GM12892 (cell line): ENCODE measurements at regions not wholly inside any gene's neighbourhood (a gene's known extent, or its start where the extent isn't known, plus 50 kb on each side); places are given as distances from the start of the nearest gene placed in this dataset.

ENCODE experiments used
- DNase-seq: peaks from one replicate; pipeline ENCODE4 v3.0.0; 2011; ENCODE audit not compliant: insufficient read length
- FAIRE-seq: peaks from 2 replicates; lab custom pipeline; 2011; peaks lifted over from hg19 to GRCh38; lab: Jason Lieb, UNC
- POLR2A ChIP-seq: IDR thresholded peaks from 2 replicates; pipeline ENCODE4 v1.6.1; 2011; ENCODE audit warnings: low read depth, low read length, control low read depth
- POLR2AphosphoS5 ChIP-seq: IDR thresholded peaks from 2 replicates; pipeline ENCODE4 v1.6.1; 2011; ENCODE audit warnings: low read depth, low read length, control low read depth
- TAF1 ChIP-seq: IDR thresholded peaks from 2 replicates; pipeline ENCODE4 v1.6.1; 2011; ENCODE audit warnings: low read depth, mild to moderate bottlenecking, control low read depth, low read length, borderline replicate concordance

DNA sequence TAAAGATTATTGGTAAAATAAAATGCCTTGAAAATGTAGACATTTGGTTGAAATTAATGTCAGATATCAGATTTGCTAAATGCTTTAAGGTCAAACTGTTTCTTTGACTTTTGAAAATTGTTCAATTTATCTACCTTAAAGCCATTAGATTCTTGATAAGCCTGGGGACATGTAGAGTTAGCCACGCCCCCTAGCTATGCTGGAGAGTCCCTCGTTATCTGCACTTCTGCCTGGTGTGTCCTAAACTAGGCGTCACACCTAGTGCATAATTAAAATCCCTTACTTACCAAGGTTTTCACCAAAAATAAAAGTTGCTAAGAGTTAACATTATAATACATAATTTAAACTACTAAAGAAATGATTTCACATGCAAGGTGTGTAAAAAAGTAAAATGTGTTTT is 79.5 kb downstream of the EGLN3 start:
- TF ChIP-seq TAF1 (no peak), POLR2AphosphoS5 (no peak), POLR2A (no peak)
- DNase-seq (no peak), FAIRE-seq (no peak)

DNA sequence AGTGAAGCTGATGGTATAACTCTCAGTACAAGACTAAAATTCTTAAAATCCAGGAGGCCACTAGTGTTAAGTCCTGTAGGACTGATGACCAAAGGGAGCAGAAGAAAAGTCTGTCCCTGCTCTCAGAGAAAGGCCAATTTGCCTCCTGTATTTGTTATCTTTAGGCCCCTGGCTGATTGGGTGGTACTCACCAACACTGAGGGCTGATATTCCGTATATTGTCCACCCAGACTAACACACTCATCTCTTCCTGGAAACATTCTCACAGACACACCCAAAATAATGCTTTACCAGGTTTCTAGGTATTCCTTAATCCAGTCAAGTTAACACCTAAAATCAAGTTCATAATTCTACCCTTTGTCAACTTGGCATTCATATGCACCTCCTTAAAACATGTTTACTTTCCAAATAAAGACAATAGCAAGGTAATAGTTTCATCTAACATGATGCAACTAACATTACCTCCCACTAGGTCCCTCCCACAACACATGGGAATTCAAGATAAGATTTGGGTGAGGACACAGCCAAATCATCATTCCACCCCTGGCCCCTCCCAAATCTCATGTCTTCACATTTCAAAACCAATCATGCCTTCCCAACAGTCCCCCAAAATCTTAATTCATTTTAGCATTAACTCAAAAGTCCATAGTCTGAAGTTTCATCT is 84.3 kb downstream of the EGLN3 start:
- TF ChIP-seq TAF1 = no peak
- TF ChIP-seq POLR2A = no peak
- no peak for TF ChIP-seq POLR2AphosphoS5
- FAIRE-seq (no peak), DNase-seq (no peak)

DNA sequence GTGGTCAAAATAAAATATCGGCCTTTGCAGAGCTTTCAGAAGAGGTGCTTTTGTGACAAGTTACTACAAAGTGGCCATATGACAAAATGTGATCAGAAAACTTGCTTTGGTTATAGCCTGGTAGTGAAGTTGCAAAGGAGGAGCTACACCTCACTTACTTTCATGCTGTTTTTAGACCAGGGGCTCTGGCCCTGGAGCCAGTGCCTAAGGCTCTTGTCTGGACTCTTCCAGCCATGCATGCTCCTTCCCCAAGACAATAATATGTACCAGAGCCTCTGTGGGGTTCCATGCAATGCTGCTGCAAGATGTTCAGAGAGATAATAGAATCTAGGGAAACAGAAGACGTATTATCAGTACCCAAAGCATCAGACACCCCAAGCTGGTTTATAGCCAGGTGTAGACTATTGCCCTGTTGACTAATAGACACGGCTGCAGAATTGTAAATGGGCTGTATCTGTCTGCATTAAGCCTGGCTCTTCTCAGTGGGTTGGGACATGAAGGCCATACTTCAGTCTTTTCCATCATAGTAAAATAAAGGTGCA is 88.5 kb downstream of the EGLN3 start:
- DNase-seq (no peak), FAIRE-seq (peak; percentile 21)
- TF ChIP-seq POLR2A (no peak), POLR2AphosphoS5 (no peak), TAF1 (no peak)

DNA sequence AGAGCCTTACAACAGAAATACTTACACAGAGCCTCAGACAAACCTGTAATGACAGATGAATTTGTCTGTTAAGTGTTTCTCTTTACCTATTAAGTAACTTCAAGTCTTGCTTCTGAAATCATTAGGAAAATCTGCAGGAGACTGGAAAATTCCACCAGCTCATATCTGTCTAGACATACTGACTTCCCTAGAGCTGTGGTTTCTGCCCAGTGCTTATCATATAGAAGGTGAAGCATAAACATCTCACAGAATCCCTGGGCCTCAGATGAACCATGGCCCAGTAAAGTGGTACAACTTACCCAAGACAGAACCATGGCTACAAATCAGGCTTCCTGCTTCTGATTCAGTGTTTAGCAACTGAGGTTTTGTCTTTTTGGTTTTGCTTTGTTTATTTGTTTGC is 91.6 kb downstream of the EGLN3 start:
- no peak for TF ChIP-seq POLR2AphosphoS5
- TF ChIP-seq TAF1 = no peak
- TF ChIP-seq POLR2A = no peak
- no peak for FAIRE-seq
- DNase-seq = no peak

DNA sequence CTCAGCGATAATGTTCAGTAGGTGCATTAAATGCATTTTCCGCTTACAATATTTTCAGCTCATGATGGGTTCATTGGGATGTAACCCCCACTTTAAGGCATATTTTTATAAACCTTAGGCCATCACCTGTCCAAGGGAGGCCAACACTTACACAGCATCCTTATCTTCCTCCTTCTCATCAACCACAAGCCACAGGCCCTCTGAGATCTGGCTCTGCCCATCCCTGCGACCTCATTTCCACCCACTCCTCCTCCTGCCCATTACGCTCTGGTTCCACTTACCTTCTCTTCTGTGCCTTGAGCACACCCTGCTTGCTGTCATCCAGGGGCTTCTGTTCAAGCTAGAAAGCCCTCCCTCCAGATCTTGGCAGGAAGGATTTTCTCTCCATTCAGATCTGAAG is 93.2 kb downstream of the EGLN3 start:
- no peak for TF ChIP-seq TAF1
- no peak for TF ChIP-seq POLR2A
- TF ChIP-seq POLR2AphosphoS5 = no peak
- no peak for FAIRE-seq
- DNase-seq = no peak

DNA sequence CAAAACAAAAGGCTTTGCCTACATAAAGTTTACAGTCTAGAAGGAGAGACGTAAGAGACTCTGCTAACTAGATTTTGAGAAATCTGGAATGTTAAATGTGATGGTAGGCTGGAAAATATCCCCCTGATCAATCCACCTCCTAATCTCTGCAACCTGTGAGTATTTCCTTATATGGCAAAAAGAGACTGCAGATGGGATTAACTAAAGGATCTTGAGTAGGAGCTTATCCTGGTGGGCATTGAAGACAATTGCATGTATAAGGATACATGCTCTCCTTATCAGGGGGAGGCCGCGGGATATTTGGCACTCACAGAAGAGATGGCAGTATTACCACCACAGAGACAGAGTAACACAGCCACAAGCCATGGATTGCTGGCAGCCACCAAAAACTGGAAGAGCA is 95.2 kb downstream of the EGLN3 start:
- no peak for TF ChIP-seq POLR2A
- TF ChIP-seq POLR2AphosphoS5 = no peak
- no peak for TF ChIP-seq TAF1
- DNase-seq (no peak), FAIRE-seq (no peak)
